WTC11 (cell line): ENCODE measurements at regions not wholly inside any gene's neighbourhood (a gene's known extent, or its start where the extent isn't known, plus 50 kb on each side); places are given as distances from the start of the nearest gene placed in this dataset.

ENCODE experiments used
- ATAC-seq: fragments of 200-7000 bp; cut with Tn5 transposase; 2 replicates; pipeline ENCODE4 v1.10.0; 2021; ENCODE audit warnings: mild to moderate bottlenecking, moderate library complexity
- CTCF ChIA-PET: fragments of 300-600 bp; sonication (Branson Sonifier 250); formaldehyde crosslinking; loops from one replicate; lab custom pipeline; 2021; ENCODE audit warnings: antibody characterized with exemption; lab: Charles Lee
- POLR2A ChIA-PET: fragments of 350-600 bp; sonication (Branson Sonifier 250); formaldehyde crosslinking; loops from one replicate; lab custom pipeline; 2021; ENCODE audit warnings: antibody characterized with exemption; lab: Charles Lee
- DNase-seq: peaks from one replicate; pipeline ENCODE4 v3.0.0; 2021; ENCODE audit warnings: low spot score
- H3K27ac Mint-ChIP-seq: 2 replicates; pipeline ENCODE4 v1.8.0; 2021; ENCODE audit warnings: mixed read lengths
- H3K27me3 Mint-ChIP-seq: 2 replicates; pipeline ENCODE4 v1.8.0; 2021; ENCODE audit warnings: low read depth, mild to moderate bottlenecking, moderate library complexity, mixed read lengths
- H3K36me3 Mint-ChIP-seq: 2 replicates; pipeline ENCODE4 v1.8.0; 2021; ENCODE audit warnings: mixed read lengths
- H3K4me1 Mint-ChIP-seq: 2 replicates; pipeline ENCODE4 v1.8.0; 2022; ENCODE audit warnings: mixed read lengths
- H3K4me3 Mint-ChIP-seq: 2 replicates; pipeline ENCODE4 v1.8.0; 2021; ENCODE audit warnings: mild to moderate bottlenecking, moderate library complexity, mixed read lengths
- H3K9me3 Mint-ChIP-seq: 2 replicates; pipeline ENCODE4 v1.8.0; 2021; ENCODE audit warnings: mixed read lengths
- CREB1 ChIP-seq: sonication (generic); formaldehyde crosslinking; IDR thresholded peaks from 2 replicates; pipeline ENCODE4 v1.8.0; 2023; ENCODE audit warnings: mild to moderate bottlenecking, missing genetic modification reagents
- EMX1 ChIP-seq: fragments of 250-450 bp; sonication (Bioruptor Pico); IDR thresholded peaks from 2 replicates; pipeline ENCODE4 v1.8.0; 2021; ENCODE audit warnings: mild to moderate bottlenecking
- GRHL2 ChIP-seq: fragments of 250-450 bp; sonication (Bioruptor Pico); IDR thresholded peaks from 2 replicates; pipeline ENCODE4 v1.8.0; 2022; ENCODE audit warnings: mild to moderate bottlenecking, moderate library complexity; ENCODE audit not compliant: insufficient replicate concordance, severe bottlenecking
- NFYB ChIP-seq: sonication (generic); formaldehyde crosslinking; conservative IDR thresholded peaks from 2 replicates; pipeline ENCODE4 v1.8.0; 2022; ENCODE audit warnings: low read depth, missing genetic modification reagents
- OVOL2 ChIP-seq: fragments of 250-450 bp; sonication (Bioruptor Pico); IDR thresholded peaks from 2 replicates; pipeline ENCODE4 v1.9.0; 2021; ENCODE audit warnings: mild to moderate bottlenecking, borderline replicate concordance
- ZNF219 ChIP-seq: sonication (generic); formaldehyde crosslinking; IDR thresholded peaks from 2 replicates; pipeline ENCODE4 v1.8.0; 2023; ENCODE audit warnings: missing genetic modification reagents, mild to moderate bottlenecking, borderline replicate concordance
- ZNF232 ChIP-seq: sonication (generic); formaldehyde crosslinking; IDR thresholded peaks from 2 replicates; pipeline ENCODE4 v1.8.0; 2022; ENCODE audit warnings: mild to moderate bottlenecking, missing genetic modification reagents
- ZNF317 ChIP-seq: sonication (generic); formaldehyde crosslinking; IDR thresholded peaks from 2 replicates; pipeline ENCODE4 v1.8.1; 2023; ENCODE audit warnings: low read depth, mild to moderate bottlenecking, moderate library complexity, missing genetic modification reagents, borderline replicate concordance
- TF ChIP-seq, protein P1 (sequence below): sonication (generic); formaldehyde crosslinking; IDR thresholded peaks from 2 replicates; pipeline ENCODE4 v1.8.1; 2022; ENCODE audit warnings: mild to moderate bottlenecking, moderate library complexity, missing genetic modification reagents
- TF ChIP-seq, protein P2 (sequence below): fragments of 250-450 bp; sonication (Bioruptor Pico); IDR thresholded peaks from 2 replicates; pipeline ENCODE4 v1.9.0; 2021; ENCODE audit warnings: moderate library complexity, mild to moderate bottlenecking, inconsistent platforms, borderline replicate concordance
- TF ChIP-seq, protein P3 (sequence below): sonication (generic); formaldehyde crosslinking; IDR thresholded peaks from 2 replicates; pipeline ENCODE4 v1.8.1; 2023; ENCODE audit warnings: mild to moderate bottlenecking, missing genetic modification reagents
- TF ChIP-seq, protein P4 (sequence below): sonication (generic); formaldehyde crosslinking; IDR thresholded peaks from 2 replicates; pipeline ENCODE4 v1.8.1; 2023; ENCODE audit warnings: mild to moderate bottlenecking, missing genetic modification reagents
- TF ChIP-seq, protein P5 (sequence below): fragments of 250-450 bp; sonication (Bioruptor Pico); IDR thresholded peaks from 2 replicates; pipeline ENCODE4 v1.8.0; 2021; ENCODE audit warnings: mild to moderate bottlenecking
- TF ChIP-seq, protein P6 (sequence below): fragments of 200-600 bp; IDR thresholded peaks from 2 replicates; pipeline ENCODE4 v1.8.0; 2022; ENCODE audit warnings: antibody characterized with exemption
- TF ChIP-seq, protein P7 (sequence below): fragments of 250-450 bp; sonication (Bioruptor Pico); IDR thresholded peaks from 2 replicates; pipeline ENCODE4 v2.1.2; 2022; ENCODE audit warnings: mild to moderate bottlenecking, moderate library complexity

DNA sequence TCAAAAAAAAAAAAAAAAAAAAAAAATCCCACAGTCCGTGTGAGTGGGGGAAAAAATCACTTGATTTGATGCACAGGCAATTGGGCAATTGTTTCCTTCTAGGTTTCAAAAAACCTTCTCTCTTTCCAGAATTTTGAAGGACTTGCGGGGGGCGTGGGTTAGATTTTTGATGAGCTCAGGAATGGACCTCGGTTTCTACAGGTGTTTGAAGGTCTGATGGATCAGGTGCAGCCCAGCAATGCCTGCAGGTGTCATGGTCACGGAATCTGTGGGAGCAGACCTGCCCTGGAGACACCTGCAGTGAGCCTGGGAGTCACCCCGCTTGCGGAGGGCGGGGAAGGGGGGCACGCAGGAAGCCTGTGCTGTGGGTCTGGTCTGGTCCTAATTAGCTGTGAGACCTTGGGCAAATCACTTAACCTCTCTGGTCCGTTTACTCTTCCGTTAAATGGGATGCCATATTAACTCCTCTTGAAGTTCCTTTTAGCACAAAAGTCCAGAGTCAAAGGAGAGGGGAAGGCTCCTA lies 174.2 kb downstream of the IRF8 start (continued):
- TF ChIP-seq, protein P1, sequence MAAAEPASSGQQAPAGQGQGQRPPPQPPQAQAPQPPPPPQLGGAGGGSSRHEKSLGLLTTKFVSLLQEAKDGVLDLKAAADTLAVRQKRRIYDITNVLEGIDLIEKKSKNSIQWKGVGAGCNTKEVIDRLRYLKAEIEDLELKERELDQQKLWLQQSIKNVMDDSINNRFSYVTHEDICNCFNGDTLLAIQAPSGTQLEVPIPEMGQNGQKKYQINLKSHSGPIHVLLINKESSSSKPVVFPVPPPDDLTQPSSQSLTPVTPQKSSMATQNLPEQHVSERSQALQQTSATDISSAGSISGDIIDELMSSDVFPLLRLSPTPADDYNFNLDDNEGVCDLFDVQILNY (CRISPR knock-in tag): no peak
- no peak for TF ChIP-seq ZNF219
- TF ChIP-seq ZNF317 (CRISPR knock-in tag): no peak
- TF ChIP-seq, protein P2, sequence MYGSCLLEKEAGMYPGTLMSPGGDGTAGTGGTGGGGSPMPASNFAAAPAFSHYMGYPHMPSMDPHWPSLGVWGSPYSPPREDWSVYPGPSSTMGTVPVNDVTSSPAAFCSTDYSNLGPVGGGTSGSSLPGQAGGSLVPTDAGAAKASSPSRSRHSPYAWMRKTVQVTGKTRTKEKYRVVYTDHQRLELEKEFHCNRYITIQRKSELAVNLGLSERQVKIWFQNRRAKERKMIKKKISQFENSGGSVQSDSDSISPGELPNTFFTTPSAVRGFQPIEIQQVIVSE (CRISPR knock-in tag): no peak
- no peak for TF ChIP-seq GRHL2 (CRISPR knock-in tag)
- no peak for TF ChIP-seq ZNF232 (CRISPR knock-in tag)
- no peak for TF ChIP-seq OVOL2 (CRISPR knock-in tag)

DNA sequence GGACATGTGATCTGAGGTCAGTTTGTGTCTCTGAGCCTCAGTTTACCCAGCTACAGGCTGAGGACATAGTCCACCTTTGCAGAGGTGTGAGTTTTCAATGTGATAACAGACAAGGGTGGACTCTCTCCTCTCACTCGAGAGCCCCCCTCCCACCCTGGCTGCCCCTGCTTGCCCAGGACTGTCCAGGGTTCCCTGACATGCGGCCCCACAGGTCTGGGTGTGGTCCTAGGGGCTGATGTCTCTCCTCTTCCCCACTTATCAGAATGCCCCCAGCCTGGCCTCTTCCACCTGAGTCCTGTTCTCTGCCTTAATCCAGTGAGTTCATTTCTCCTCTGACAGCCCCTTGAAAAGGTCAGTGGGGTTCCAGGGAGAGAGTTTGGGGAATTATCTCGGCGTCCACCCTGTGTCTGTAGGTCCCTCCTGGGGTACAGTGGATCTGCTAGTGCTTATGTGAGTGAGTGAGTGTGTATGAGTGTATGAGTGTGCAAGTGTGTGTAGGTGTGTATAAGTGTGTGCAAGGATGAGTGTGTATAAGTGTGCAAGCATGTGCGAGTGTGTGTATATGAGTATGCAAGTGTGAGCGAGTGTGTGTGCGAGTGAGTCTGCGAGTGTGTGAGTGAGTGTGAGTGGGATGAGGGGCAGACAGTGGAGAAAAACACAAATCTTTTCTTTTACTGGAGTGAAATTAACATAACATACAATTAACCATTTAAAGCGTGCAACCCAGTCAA lies 175.0 kb downstream of the IRF8 start:
- DNase-seq (no peak), ATAC-seq (no peak)
- ChIA-PET POLR2A (interaction anchor here (0.7 kb wide), 1 partner anchor 224 kb away, joined by 7 read pairs; no protein-coding TSS in a partner anchor), CTCF (interaction anchor here (0.6 to 4.8 kb wide), 30 partner anchors 10 to 452 kb away, joined by 3 to 57 read pairs (median 4); no protein-coding TSS in a partner anchor)
- Mint-ChIP-seq H3K4me3 (no peak overlapping the region), H3K27me3 (no peaks in the 10 kb centered on the region), H3K27ac (no peak overlapping the region), H3K36me3 (no peaks in the 10 kb centered on the region), H3K4me1 (peaks cover 10% of the 10 kb centered on the region), H3K9me3 (no peaks in the 10 kb centered on the region)
- TF ChIP-seq NFYB (CRISPR knock-in tag) (no peak), ZNF317 (CRISPR knock-in tag) (no peak)
- TF ChIP-seq, protein P3, sequence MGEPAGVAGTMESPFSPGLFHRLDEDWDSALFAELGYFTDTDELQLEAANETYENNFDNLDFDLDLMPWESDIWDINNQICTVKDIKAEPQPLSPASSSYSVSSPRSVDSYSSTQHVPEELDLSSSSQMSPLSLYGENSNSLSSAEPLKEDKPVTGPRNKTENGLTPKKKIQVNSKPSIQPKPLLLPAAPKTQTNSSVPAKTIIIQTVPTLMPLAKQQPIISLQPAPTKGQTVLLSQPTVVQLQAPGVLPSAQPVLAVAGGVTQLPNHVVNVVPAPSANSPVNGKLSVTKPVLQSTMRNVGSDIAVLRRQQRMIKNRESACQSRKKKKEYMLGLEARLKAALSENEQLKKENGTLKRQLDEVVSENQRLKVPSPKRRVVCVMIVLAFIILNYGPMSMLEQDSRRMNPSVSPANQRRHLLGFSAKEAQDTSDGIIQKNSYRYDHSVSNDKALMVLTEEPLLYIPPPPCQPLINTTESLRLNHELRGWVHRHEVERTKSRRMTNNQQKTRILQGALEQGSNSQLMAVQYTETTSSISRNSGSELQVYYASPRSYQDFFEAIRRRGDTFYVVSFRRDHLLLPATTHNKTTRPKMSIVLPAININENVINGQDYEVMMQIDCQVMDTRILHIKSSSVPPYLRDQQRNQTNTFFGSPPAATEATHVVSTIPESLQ (CRISPR knock-in tag): no peak
- TF ChIP-seq, protein P4, sequence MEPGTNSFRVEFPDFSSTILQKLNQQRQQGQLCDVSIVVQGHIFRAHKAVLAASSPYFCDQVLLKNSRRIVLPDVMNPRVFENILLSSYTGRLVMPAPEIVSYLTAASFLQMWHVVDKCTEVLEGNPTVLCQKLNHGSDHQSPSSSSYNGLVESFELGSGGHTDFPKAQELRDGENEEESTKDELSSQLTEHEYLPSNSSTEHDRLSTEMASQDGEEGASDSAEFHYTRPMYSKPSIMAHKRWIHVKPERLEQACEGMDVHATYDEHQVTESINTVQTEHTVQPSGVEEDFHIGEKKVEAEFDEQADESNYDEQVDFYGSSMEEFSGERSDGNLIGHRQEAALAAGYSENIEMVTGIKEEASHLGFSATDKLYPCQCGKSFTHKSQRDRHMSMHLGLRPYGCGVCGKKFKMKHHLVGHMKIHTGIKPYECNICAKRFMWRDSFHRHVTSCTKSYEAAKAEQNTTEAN (CRISPR knock-in tag): peak; percentile 89; the same call in 1 of the 2 replicates
- TF ChIP-seq, protein P5, sequence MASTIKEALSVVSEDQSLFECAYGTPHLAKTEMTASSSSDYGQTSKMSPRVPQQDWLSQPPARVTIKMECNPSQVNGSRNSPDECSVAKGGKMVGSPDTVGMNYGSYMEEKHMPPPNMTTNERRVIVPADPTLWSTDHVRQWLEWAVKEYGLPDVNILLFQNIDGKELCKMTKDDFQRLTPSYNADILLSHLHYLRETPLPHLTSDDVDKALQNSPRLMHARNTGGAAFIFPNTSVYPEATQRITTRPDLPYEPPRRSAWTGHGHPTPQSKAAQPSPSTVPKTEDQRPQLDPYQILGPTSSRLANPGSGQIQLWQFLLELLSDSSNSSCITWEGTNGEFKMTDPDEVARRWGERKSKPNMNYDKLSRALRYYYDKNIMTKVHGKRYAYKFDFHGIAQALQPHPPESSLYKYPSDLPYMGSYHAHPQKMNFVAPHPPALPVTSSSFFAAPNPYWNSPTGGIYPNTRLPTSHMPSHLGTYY (CRISPR knock-in tag): no peak

DNA sequence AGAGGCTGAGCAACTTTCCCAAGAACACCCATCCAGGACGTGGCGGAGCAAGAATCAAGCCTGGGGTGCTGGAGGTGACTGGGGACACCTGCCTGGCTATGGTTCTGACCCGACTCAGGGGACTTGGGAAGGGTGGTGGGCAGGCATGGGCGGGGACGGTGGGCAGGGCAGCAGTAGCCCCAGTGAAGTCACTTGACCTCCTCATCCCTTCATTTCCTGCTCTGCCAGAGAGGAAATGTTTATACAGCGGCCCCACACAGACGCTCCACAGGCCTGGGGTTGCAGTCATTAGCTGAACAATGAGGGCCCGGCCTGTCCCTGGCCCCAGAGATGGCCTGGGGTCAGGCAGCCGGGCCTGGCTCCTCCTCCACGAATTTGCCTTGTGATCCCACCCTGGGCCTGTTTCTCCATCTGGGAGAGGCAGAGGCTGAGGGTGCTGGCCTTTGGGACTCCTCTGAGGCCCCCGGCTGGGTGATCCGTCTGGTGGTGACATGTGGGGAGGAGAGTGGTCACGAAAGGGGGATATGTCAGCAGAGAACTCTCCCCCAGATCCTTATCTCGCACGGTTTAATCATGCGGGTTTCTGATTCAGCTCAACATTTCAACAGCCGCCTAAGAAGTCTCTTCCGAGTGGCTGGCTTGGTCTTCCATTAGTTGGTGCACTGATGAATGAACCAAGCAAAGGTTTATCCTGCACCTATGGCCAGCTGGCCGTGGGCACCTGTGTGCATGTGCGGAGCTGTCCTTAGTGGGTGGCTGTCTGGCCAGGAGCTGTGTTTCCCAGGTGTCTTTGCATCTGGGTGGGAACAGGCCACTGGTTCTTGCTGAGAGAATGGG lies 175.9 kb downstream of the IRF8 start:
- ATAC-seq (no peak; the same call in 1 of the 2 replicates), DNase-seq (no peak)
- Mint-ChIP-seq H3K4me1 (peaks cover 10% of the 10 kb centered on the region), H3K27me3 (no peaks in the 10 kb centered on the region), H3K4me3 (no peak overlapping the region), H3K27ac (no peak overlapping the region), H3K36me3 (no peaks in the 10 kb centered on the region), H3K9me3 (no peaks in the 10 kb centered on the region)
- ChIA-PET CTCF (interaction anchor here (0.7 kb wide), 1 partner anchor 256 kb away, joined by 3 read pairs; no protein-coding TSS in a partner anchor), POLR2A (no interaction called here)
- TF ChIP-seq, protein P6, sequence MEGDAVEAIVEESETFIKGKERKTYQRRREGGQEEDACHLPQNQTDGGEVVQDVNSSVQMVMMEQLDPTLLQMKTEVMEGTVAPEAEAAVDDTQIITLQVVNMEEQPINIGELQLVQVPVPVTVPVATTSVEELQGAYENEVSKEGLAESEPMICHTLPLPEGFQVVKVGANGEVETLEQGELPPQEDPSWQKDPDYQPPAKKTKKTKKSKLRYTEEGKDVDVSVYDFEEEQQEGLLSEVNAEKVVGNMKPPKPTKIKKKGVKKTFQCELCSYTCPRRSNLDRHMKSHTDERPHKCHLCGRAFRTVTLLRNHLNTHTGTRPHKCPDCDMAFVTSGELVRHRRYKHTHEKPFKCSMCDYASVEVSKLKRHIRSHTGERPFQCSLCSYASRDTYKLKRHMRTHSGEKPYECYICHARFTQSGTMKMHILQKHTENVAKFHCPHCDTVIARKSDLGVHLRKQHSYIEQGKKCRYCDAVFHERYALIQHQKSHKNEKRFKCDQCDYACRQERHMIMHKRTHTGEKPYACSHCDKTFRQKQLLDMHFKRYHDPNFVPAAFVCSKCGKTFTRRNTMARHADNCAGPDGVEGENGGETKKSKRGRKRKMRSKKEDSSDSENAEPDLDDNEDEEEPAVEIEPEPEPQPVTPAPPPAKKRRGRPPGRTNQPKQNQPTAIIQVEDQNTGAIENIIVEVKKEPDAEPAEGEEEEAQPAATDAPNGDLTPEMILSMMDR: no peak
- TF ChIP-seq, protein P7, sequence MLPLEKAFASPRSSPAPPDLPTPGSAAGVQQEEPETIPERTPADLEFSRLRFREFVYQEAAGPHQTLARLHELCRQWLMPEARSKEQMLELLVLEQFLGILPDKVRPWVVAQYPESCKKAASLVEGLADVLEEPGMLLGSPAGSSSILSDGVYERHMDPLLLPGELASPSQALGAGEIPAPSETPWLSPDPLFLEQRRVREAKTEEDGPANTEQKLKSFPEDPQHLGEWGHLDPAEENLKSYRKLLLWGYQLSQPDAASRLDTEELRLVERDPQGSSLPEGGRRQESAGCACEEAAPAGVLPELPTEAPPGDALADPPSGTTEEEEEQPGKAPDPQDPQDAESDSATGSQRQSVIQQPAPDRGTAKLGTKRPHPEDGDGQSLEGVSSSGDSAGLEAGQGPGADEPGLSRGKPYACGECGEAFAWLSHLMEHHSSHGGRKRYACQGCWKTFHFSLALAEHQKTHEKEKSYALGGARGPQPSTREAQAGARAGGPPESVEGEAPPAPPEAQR: no peak
- TF ChIP-seq CREB1 (CRISPR knock-in tag) (no peak), EMX1 (no peak)
